MM.1S (cell line): ENCODE measurements at regions not wholly inside any gene's neighbourhood (a gene's known extent, or its start where the extent isn't known, plus 50 kb on each side); places are given as distances from the start of the nearest gene placed in this dataset.

Experiments used
- DNase-seq: peaks from one replicate; pipeline ENCODE4 v3.0.0-alpha.2; 2015
- H2AFZ ChIP-seq: fragments of 300-600 bp; sonication (generic); 2 replicates; pipeline ENCODE4 v1.6.0; 2016; ENCODE audit warnings: antibody characterized with exemption, low read length
- H3F3A ChIP-seq: fragments of 300-600 bp; sonication (generic); 2 replicates; pipeline ENCODE4 v1.6.1; 2016; ENCODE audit warnings: mild to moderate bottlenecking, antibody characterized with exemption, low read length, moderate library complexity, mixed read lengths; ENCODE audit not compliant: insufficient read depth
- H3K27ac ChIP-seq: fragments of 300-600 bp; sonication (generic); 2 replicates; pipeline ENCODE4 v1.5.1; 2016; ENCODE audit warnings: mild to moderate bottlenecking, low read length
- H3K27me3 ChIP-seq: fragments of 300-600 bp; sonication (generic); replicated peaks from 2 replicates; pipeline ENCODE4 v1.6.0; 2016; ENCODE audit warnings: low read length; ENCODE audit not compliant: insufficient read depth
- H3K36me3 ChIP-seq: fragments of 300-600 bp; sonication (generic); replicated peaks from 2 replicates; pipeline ENCODE4 v1.6.1; 2016; ENCODE audit warnings: mild to moderate bottlenecking, low read length, mixed read lengths; ENCODE audit not compliant: insufficient read depth
- H3K4me1 ChIP-seq: fragments of 300-600 bp; sonication (generic); 2 replicates; pipeline ENCODE4 v1.6.1; 2016; ENCODE audit warnings: low read length, mixed read lengths
- H3K4me2 ChIP-seq: fragments of 300-600 bp; sonication (generic); 2 replicates; pipeline ENCODE4 v1.6.0; 2016; ENCODE audit warnings: low read depth, low read length
- H3K4me3 ChIP-seq: fragments of 300-600 bp; sonication (generic); 2 replicates; pipeline ENCODE4 v1.5.1; 2016; ENCODE audit warnings: low read length, mixed read lengths
- H3K79me2 ChIP-seq: fragments of 300-600 bp; sonication (generic); 2 replicates; pipeline ENCODE4 v1.6.1; 2016; ENCODE audit warnings: mixed run types, low read length, mixed read lengths
- H3K9ac ChIP-seq: fragments of 300-600 bp; sonication (generic); 2 replicates; pipeline ENCODE4 v1.6.1; 2016; ENCODE audit warnings: low read length, mixed read lengths
- H3K9me2 ChIP-seq: fragments of 300-600 bp; sonication (generic); replicated peaks from 2 replicates; pipeline ENCODE4 v1.6.1; 2016; ENCODE audit warnings: mild to moderate bottlenecking, low read length, mixed read lengths; ENCODE audit not compliant: insufficient read depth
- H3K9me3 ChIP-seq: fragments of 300-600 bp; sonication (generic); replicated peaks from 2 replicates; pipeline ENCODE4 v1.6.1; 2016; ENCODE audit warnings: mild to moderate bottlenecking, low read length, mixed read lengths; ENCODE audit not compliant: insufficient read depth
- H4K20me1 ChIP-seq: fragments of 300-600 bp; sonication (generic); 2 replicates; pipeline ENCODE4 v1.6.1; 2016; ENCODE audit warnings: mild to moderate bottlenecking, low read length, moderate library complexity, mixed read lengths; ENCODE audit not compliant: insufficient read depth
- CTCF ChIP-seq: fragments of 300-600 bp; sonication (generic); IDR thresholded peaks from 2 replicates; pipeline ENCODE4 v1.5.1; 2016; ENCODE audit warnings: antibody characterized with exemption, low read length, mixed read lengths
- EZH2 ChIP-seq: fragments of 300-600 bp; sonication (generic); optimal IDR thresholded peaks from 2 replicates; pipeline ENCODE3; 2017; ENCODE audit warnings: low read depth, mild to moderate bottlenecking, antibody characterized with exemption, low read length, mixed read lengths
- EZH2phosphoT487 ChIP-seq: fragments of 300-600 bp; sonication (generic); IDR thresholded peaks from 2 replicates; pipeline ENCODE4 v1.6.1; 2018; ENCODE audit warnings: antibody characterized with exemption, low read length

DNA sequence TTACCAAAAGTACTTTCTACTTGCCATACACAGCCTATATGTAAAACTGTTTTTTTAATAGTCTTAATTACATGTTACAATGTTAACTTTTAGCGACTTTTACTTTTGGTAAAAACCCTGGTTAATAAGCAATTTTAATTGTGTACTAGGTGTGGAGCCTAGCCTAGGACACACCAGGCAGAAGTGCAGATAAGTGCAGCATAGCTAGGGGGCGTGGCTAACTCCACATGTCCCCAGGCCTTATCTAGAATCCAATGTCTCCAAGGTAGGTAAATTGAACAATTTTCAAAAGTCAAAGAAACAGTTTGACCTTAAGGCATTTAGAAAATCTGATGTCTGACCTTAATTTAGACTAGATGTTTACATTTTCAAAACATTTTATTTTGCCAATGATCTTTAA is 858.7 kb downstream of the CCSER2 start:
- Histone ChIP-seq H3K79me2 (no peaks in the 10 kb centered on the region), H3K4me2 (no peak overlapping the region), H3K9ac (no peak overlapping the region), H3K27ac (no peak overlapping the region), H3K9me3 (no peaks in the 10 kb centered on the region), H3F3A (no peaks in the 10 kb centered on the region), H2AFZ (no peak overlapping the region), H3K4me3 (no peak overlapping the region), H3K36me3 (no peaks in the 10 kb centered on the region), H4K20me1 (no peaks in the 10 kb centered on the region), H3K9me2 (no peaks in the 10 kb centered on the region), H3K4me1 (no peaks in the 10 kb centered on the region), H3K27me3 (no peaks in the 10 kb centered on the region)
- TF ChIP-seq EZH2phosphoT487: no peak
- TF ChIP-seq EZH2: no peak
- TF ChIP-seq CTCF: no peak
- no peak for DNase-seq

- Histone ChIP-seq H2AFZ (no peak overlapping the region), H3K9me3 (no peaks in the 10 kb centered on the region), H3K79me2 (no peaks in the 10 kb centered on the region), H3K27ac (no peak overlapping the region), H4K20me1 (no peaks in the 10 kb centered on the region), H3F3A (no peaks in the 10 kb centered on the region), H3K4me1 (no peaks in the 10 kb centered on the region), H3K27me3 (no peaks in the 10 kb centered on the region), H3K9me2 (no peaks in the 10 kb centered on the region), H3K9ac (no peak overlapping the region), H3K4me3 (no peak overlapping the region), H3K36me3 (no peaks in the 10 kb centered on the region), H3K4me2 (no peak overlapping the region)
- DNase-seq: no peak
- TF ChIP-seq EZH2: no peak
- no peak for TF ChIP-seq CTCF
- no peak for TF ChIP-seq EZH2phosphoT487
These were observed 860.5 kb downstream of the CCSER2 start for GRCh38 chr10:85188770-85189484.

GRCh38 chr10:85193796-85194195 is 865.4 kb downstream of the CCSER2 start:
- TF ChIP-seq CTCF: no peak
- no peak for TF ChIP-seq EZH2
- no peak for TF ChIP-seq EZH2phosphoT487
- Histone ChIP-seq H3K27me3 (no peaks in the 10 kb centered on the region), H3K79me2 (no peaks in the 10 kb centered on the region), H2AFZ (no peak overlapping the region), H3K27ac (no peak overlapping the region), H3K9me2 (no peaks in the 10 kb centered on the region), H3K4me3 (no peak overlapping the region), H3K36me3 (no peaks in the 10 kb centered on the region), H3K9ac (no peak overlapping the region), H3K9me3 (no peaks in the 10 kb centered on the region), H3F3A (no peaks in the 10 kb centered on the region), H4K20me1 (no peaks in the 10 kb centered on the region), H3K4me2 (no peak overlapping the region), H3K4me1 (no peaks in the 10 kb centered on the region)
- DNase-seq: no peak
